ENCODE measurements at regions not wholly inside any gene's neighbourhood (a gene's known extent, or its start where the extent isn't known, plus 50 kb on each side); places are given as distances from the start of the nearest gene placed in this dataset.

DNA sequence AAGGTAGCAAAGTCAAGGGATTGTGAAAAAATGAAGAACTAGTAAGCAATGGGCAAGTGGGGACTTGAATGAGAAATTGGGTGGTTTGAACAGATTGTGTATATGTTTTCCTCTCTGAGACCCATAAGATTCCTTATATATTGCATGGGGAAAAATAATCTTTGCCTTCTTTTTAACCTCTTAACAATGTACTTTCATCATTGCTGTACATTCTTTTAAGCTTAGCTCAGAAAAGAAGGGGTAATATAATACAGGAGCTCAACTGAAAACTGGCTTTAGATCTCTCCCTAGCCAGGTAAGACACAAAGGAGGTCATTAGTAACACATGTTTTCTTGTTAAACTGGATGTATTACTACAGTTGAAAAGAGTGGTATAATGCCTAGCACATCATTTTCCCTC lies 287.2 kb downstream of the RNF144B start:
- no peak for DNase-seq

DNA sequence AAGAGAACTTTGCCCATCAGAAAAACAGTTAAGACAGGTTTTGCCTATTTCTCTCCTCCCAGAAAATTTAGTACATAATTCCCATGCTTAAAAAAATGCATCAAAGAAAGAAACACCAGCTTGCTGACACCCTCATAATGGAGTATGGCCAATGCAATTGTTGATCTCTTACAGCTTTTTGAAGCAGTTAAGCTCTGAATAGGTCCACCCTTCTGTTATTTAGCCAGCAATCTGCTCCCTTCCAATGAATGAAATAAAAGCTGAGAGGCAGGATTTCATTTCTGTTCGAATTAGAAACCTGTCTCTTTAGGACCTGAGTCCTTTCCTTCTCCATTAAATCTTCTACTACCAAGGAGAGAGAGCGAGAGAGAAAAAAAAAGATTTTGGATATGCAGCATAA lies 288.7 kb downstream of the RNF144B start:
- no peak for DNase-seq

GRCh38 chr6:18676548-18676947 lies 289.4 kb downstream of the RNF144B start:
- DNase-seq: no peak

DNA sequence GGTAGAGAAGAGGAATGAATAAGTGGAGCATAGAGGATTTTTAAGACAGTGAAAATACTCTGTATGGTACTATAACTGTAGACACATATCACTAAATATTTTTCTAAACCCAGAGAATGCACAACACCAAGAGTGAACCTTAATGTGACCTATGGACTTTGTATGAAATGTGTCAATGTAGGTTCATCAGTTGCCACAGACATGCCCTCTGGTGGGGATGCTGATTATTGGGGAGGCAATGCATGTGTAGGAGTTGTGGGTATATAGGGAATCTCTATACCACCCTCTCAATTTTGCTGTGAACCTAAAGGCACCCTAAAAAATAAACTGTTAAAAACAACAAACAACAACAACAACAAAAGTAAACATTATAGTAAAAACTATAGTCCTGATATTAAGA lies 293.7 kb downstream of the RNF144B start:
- DNase-seq: no peak

- no peak for DNase-seq
These were observed 294.8 kb downstream of the RNF144B start for GRCh38 chr6:18681832-18682503.

DNA sequence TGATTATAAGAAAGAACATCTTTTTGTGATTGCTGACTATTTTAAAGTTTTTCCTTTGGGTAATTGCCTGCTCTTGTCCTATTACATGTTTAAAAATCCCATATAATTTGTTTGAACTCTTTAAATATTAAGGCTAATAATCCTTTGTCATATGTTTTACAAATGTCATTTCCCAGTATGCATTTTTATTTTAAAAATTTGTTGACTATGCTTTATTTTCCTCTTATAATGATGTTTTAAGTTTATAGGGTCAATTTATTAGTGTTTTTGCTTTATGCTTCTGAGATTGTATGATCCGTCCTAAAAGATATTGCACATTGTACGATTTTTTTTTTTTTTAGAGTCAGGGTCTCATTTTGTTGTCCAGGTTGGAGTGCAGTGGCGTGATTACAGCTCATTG lies 297.2 kb downstream of the RNF144B start:
- no peak for DNase-seq

- no peak for DNase-seq
These were observed 306.0 kb downstream of the RNF144B start for GRCh38 chr6:18692929-18693685.

GRCh38 chr6:18693881-18694280 lies 306.7 kb downstream of the RNF144B start:
- no peak for DNase-seq

DNA sequence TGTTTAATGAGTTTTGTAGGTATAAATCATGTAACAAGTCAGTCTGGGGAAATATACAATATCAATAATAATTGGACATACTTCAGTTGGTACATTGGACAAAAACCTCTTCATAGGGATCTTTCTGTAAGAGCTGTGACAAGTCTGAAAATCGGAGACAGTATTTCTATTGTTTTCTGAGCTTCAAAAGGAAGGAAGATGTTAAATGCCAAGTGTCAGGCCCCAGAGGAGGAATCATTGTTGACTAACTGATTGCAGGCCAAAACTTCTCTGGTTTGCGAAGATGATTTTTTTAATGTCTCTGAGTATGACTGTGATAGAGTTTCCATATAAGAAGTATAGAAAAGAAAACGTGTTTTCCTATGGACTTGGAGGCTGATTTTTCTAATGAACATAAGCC lies 316.4 kb downstream of the RNF144B start:
- DNase-seq: no peak

- no peak for DNase-seq
These were observed 320.7 kb downstream of the RNF144B start for GRCh38 chr6:18707714-18708439.

- DNase-seq: no peak
These were observed 325.4 kb downstream of the RNF144B start for GRCh38 chr6:18712595-18712994.

DNA sequence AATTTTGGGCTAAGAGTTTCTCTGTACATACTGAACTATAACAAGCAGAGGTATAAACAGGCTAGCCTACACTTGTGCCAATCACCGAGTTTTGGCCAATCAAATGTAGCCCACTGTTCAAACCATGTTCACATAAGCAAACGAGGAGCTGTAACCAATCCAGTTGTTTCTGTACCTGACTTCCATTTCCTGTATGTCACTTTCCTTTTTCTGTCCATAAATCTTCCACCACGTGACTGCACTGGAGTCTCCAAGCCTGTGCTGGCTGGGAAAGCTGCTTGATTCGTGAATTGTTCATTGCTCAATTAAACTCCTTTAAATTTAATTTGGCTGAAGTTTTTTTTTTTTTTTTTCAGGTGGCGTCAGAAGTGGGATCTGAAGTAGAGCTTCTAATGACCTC lies 332.9 kb downstream of the RNF144B start:
- DNase-seq: no peak

- no peak for DNase-seq
These were observed 336.9 kb downstream of the RNF144B start for GRCh38 chr6:18724056-18724455.

- DNase-seq: no peak
These were observed 338.3 kb downstream of the RNF144B start for GRCh38 chr6:18725449-18725848.

GRCh38 chr6:18733921-18734550 lies 346.9 kb downstream of the RNF144B start:
- no peak for DNase-seq

DNA sequence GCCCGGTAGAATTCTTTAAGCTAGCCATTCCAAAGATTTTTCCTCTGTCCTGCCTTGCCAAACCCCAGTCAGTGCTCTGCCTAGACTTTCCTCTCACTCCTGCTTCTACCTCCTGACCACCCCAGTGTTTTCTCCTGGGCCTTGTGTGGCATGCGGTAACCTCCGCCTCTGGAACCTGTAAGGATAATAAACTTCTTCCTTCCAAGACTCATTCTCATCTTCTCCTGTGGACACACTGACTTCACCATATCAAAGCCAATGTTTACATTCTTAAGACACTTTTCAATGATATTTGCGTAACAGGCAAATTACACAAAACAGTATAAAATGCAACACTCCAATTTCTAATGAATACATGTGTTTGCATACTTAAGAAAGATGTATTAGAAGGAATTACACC lies 354.6 kb downstream of the RNF144B start:
- DNase-seq: no peak

DNA sequence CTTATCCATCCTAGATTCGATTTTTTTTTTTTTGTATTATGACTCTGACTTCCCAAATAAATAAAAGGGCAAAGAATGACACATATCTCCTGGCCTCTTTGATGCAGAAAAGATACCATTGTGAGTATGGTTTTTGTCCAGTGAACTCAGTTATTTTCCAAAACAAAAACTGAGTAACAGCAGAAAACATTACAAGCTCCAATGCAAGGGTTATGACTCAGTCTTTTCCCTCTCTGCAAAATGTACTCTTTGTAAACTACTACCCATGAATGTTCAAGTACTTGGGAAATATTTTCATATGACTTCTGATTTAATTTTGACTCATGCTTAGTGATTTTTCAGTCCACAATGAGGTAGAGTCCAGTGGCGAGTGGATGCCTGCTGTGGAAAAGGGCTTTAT lies 355.3 kb downstream of the RNF144B start:
- no peak for DNase-seq

- DNase-seq: no peak
These were observed 359.6 kb downstream of the RNF144B start for GRCh38 chr6:18746727-18747126.

- DNase-seq: no peak
These were observed 361.2 kb downstream of the RNF144B start for GRCh38 chr6:18748314-18748713.

DNA sequence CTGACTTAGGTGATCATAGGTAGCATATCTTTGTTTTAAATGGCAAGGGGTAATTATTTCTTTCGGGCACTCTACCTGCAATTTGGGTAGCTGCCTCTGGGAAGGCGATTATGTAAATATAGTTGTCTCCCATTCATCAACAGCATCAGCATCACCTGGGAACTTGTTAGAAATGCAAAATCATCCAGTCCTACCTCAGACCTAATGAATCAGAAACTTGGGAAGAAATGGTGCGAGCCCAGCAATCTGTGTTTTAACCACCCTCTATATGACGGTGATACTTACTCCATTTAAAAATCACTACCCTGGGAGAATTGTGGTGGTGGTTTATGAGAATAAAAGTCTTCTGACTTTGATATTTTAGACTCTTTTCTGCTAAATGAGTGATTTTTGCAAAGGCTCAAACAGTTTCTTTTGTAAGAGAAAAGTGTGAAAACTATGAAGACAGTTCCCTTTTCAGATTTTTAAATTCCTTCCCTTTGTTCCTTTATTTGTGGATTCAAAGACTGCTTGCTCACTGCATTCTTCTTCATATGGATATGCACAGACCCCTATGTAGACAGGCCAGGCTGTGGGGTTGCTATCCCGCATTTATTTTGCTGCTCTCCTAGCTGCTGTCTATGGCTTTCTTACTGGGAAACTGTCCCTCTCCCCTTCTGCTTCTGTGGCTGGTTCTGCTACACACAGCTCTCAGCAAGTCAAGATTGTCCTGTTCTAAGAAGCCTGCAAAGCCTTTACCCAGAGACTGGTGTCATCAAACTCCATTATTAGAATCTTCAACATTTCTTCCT lies 365.3 kb downstream of the RNF144B start:
- DNase-seq: no peak

DNA sequence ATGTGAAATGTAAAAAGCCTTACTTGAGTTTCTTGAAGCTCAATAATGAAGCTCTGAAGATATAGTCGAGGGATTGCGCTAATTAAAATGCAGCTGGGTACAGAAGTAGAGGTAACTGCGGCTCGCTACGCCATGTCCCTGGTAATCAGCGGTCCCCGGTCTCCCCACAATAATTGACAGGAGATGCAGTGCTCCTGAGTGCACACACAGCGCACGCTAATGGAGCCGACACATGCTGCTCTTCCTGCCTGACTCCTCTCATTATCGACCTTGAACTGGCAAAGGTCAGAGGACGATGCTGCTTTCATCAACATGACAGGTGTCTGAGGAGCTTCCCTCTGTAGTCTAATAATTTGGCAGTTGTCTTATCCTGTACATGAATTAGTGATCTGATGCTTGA lies 365.9 kb downstream of the RNF144B start:
- no peak for DNase-seq

DNA sequence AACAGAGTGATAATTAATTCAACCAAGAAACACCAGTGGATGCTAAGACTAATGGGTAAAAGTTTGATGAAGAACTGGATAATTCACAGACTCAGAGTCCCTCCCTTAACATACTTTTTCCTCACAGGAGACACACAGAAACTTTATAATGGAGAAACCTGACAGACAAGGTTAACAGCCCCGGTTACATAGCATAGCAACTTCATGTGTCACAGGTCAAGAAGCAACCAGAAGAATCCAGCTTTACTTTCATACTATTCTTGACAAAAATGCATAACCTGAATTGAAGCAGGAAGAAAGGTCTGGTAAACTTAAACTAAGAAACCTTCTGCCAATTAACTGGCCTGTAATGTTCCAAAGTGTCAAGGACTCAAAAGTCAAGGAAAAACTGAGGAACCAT lies 375.9 kb downstream of the RNF144B start:
- DNase-seq: no peak

DNA sequence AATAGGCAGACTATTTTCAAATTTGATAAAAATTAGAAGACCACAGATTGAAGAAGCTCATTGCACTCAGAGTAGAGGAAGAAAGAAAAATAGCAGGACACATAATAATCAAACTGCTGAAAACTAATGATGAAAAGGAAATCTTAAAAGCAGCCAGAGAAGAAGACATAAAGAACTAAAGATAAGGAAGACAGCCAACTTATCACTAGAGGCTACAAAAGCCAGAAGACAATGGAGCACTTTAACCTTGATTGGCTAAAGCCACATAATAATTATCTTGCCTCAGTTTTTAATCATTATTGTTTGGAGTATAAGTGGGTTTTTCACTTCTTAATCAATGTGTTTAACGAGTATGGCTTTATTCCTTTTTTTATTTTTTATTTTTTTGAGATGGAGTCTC lies 397.6 kb downstream of the RNF144B start:
- no peak for DNase-seq
